HG03025 (cell line): ENCODE measurements at regions not wholly inside any gene's neighbourhood (a gene's known extent, or its start where the extent isn't known, plus 50 kb on each side); places are given as distances from the start of the nearest gene placed in this dataset.

Experiments
- ATAC-seq: cut with Tn5 transposase; IDR thresholded peaks from one replicate; pipeline ENCODE4 v1.9.1; 2021; ENCODE audit warnings: mild to moderate bottlenecking, moderate library complexity; ENCODE audit not compliant: unreplicated experiment, low FRiP score

DNA sequence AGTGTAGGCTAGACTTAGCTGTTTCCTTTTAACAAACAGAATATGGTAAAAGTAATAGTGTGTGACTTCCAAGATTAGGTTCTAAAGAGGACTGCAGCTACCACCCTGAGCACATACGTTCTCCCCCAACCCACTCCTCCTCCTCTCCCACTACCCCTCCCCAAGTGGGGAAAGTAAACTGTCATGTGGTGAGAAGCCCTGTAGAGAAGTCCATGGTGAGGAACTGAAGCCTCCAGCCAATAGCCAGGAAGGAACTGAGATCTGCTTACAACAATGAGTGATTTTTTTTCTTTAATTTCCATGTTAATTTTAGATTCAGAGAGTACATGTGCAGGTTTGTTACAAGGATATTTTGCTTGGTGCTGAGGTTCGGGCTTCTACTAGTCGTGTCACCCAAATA, 57.0 kb upstream of the EGLN3 start:
- ATAC-seq = no peak

DNA sequence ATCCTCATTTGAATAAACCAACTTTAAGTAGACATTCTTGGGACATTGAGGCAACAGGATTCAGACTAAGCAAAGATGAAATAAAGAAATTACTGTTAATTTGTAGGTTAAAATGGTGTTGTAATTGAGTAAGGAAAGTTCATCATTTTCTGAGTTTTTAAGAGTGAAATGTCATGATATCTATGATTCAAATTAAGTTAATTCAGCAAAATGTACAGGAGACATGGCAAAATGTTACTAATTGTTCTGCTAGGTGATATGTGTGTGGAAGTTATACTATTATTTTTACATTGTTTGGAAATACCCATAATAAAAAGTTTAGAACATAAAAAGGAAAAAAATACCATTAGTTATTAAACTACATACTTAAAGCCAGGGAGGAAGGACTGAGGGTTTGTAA, 55.0 kb upstream of the EGLN3 start:
- no peak for ATAC-seq

- ATAC-seq = no peak
Observed at GRCh38 chr14:34004881-34005280, 54.0 kb upstream of the EGLN3 start.

GRCh38 chr14:34003691-34004090, 52.8 kb upstream of the EGLN3 start:
- peak; percentile 14 for ATAC-seq

GRCh38 chr14:34003082-34003668, 52.3 kb upstream of the EGLN3 start:
- ATAC-seq = peak; percentile 55
